ENCODE measurements at regions not wholly inside any gene's neighbourhood (a gene's known extent, or its start where the extent isn't known, plus 50 kb on each side); places are given as distances from the start of the nearest gene placed in this dataset.

- H3K27ac Mint-ChIP-seq, result no peak overlapping the region
- peaks cover 5% of the 10 kb centered on the region for H3K4me1 ChIP-seq
- no peaks in the 10 kb centered on the region for H3K9me3 Mint-ChIP-seq
- H3K4me2 ChIP-seq, result no peak overlapping the region
- no peak for DNase-seq (ENCODE audit: low spot score)
- H3K9ac ChIP-seq, result no peak overlapping the region
- no peaks in the 10 kb centered on the region for H3K79me2 ChIP-seq (ENCODE audit: low read depth)
- no peaks in the 10 kb centered on the region for H3K36me3 ChIP-seq
- TF ChIP-seq EZH2 (IDR thresholded peaks at IDR 0.05) (no peak), EZH2phosphoT487 (IDR thresholded peaks at IDR 0.05) (no peak), CTCF (IDR thresholded peaks at IDR 0.05) (no peak)
- H3K27ac ChIP-seq, result no peak overlapping the region
- no peak overlapping the region for H3K4me3 ChIP-seq
- no peaks in the 10 kb centered on the region for H3K36me3 Mint-ChIP-seq
- H2AFZ ChIP-seq (replicated peaks), result no peak overlapping the region
- no peaks in the 10 kb centered on the region for H4K20me1 ChIP-seq (ENCODE audit: low read depth)
- H3K27me3 Mint-ChIP-seq (ENCODE audit: insufficient read depth, low read depth), result no peaks in the 10 kb centered on the region
- H3K4me3 Mint-ChIP-seq, result no peak overlapping the region
- no peaks in the 10 kb centered on the region for H3F3A ChIP-seq (ENCODE audit: low read depth)
- no peaks in the 10 kb centered on the region for H3K9me3 ChIP-seq (ENCODE audit: low read depth)
- peaks cover 2% of the 10 kb centered on the region for H3K4me1 Mint-ChIP-seq
- H3K27me3 ChIP-seq, result no peaks in the 10 kb centered on the region
Observed at GRCh38 chr7:125136755-125137532, 207.3 kb upstream of the POT1 start.

GRCh38 chr7:125136341-125136740, 206.7 kb upstream of the POT1 start:
- Mint-ChIP-seq H3K27ac (no peak overlapping the region), H3K36me3 (no peaks in the 10 kb centered on the region), H3K4me1 (peaks cover 2% of the 10 kb centered on the region), H3K27me3 (ENCODE audit: insufficient read depth, low read depth) (no peaks in the 10 kb centered on the region), H3K9me3 (no peaks in the 10 kb centered on the region), H3K4me3 (no peak overlapping the region)
- no peak overlapping the region for H2AFZ ChIP-seq (replicated peaks)
- H3K4me3 ChIP-seq, result no peak overlapping the region
- H3K4me2 ChIP-seq, result no peak overlapping the region
- DNase-seq (ENCODE audit: low spot score), result peak; percentile 4
- no peaks in the 10 kb centered on the region for H4K20me1 ChIP-seq (ENCODE audit: low read depth)
- peaks cover 5% of the 10 kb centered on the region for H3K4me1 ChIP-seq
- TF ChIP-seq EZH2 (IDR thresholded peaks at IDR 0.05), result no peak
- TF ChIP-seq CTCF (IDR thresholded peaks at IDR 0.05), result no peak
- no peak for TF ChIP-seq EZH2phosphoT487 (IDR thresholded peaks at IDR 0.05)
- H3K27ac ChIP-seq, result no peak overlapping the region
- no peaks in the 10 kb centered on the region for H3K27me3 ChIP-seq
- no peaks in the 10 kb centered on the region for H3K79me2 ChIP-seq (ENCODE audit: low read depth)
- no peaks in the 10 kb centered on the region for H3K9me3 ChIP-seq (ENCODE audit: low read depth)
- no peaks in the 10 kb centered on the region for H3F3A ChIP-seq (ENCODE audit: low read depth)
- no peaks in the 10 kb centered on the region for H3K36me3 ChIP-seq
- no peak overlapping the region for H3K9ac ChIP-seq

DNA sequence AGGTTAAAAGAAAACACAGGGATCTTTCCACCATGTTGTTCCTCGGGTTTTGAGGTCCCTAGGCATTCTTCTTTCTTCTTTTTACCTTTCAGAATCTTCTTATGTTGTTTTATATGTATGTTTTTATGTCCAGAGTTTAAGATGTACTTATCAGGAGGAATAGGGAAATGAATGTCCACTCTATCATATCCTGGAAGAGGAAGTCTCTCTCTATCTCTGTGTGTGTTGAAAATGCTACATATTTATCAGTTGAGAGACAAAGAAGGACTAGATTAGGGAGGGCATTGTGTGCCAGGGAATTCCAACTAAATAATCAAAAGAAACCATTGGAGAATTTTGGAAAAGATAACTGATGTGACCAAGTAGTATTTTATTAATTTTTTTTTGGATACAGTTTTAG, 200.5 kb upstream of the POT1 start:
- Mint-ChIP-seq H3K27ac (no peak overlapping the region), H3K4me1 (no peaks in the 10 kb centered on the region), H3K4me3 (no peak overlapping the region), H3K36me3 (no peaks in the 10 kb centered on the region), H3K27me3 (ENCODE audit: insufficient read depth, low read depth) (no peaks in the 10 kb centered on the region), H3K9me3 (no peaks in the 10 kb centered on the region)
- H3F3A ChIP-seq (ENCODE audit: low read depth), result no peaks in the 10 kb centered on the region
- H3K9me3 ChIP-seq (ENCODE audit: low read depth), result no peaks in the 10 kb centered on the region
- H3K4me2 ChIP-seq, result no peak overlapping the region
- no peak overlapping the region for H2AFZ ChIP-seq (replicated peaks)
- H3K9ac ChIP-seq, result no peak overlapping the region
- no peak overlapping the region for H3K27ac ChIP-seq
- no peak for DNase-seq (ENCODE audit: low spot score)
- H3K79me2 ChIP-seq (ENCODE audit: low read depth), result no peaks in the 10 kb centered on the region
- no peak for TF ChIP-seq EZH2 (IDR thresholded peaks at IDR 0.05)
- no peak for TF ChIP-seq CTCF (IDR thresholded peaks at IDR 0.05)
- H4K20me1 ChIP-seq (ENCODE audit: low read depth), result no peaks in the 10 kb centered on the region
- no peaks in the 10 kb centered on the region for H3K4me1 ChIP-seq
- no peak overlapping the region for H3K4me3 ChIP-seq
- no peaks in the 10 kb centered on the region for H3K27me3 ChIP-seq
- no peaks in the 10 kb centered on the region for H3K36me3 ChIP-seq
